ENCODE measurements at regions not wholly inside any gene's neighbourhood (a gene's known extent, or its start where the extent isn't known, plus 50 kb on each side); places are given as distances from the start of the nearest gene placed in this dataset.
"Not testable (repeated sequence)": the region's sequence is repeated elsewhere in the genome, so short reads cannot be mapped to it uniquely, and the experiment has no call there.

DNA sequence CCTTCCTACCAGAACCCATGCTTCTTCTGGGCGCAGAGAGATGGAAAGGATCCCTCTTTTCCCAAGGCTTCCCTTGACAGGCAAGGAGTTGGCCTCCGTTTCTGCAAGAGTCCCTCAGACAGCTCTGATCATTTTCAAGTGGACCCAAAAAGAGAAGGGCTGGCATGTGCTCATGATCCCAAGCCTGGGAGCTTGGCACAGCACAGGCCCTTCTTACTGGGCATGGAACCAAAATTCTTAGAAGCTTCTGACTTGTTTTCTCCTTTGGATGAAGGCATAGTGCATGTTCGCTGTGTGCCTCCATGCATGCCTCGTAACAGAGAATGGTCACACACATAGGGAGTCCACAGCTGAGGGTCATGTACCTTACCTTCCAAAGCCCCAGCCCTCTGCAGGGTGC, 449.6 kb downstream of the MIAT start:
- TF ChIP-seq POLR2AphosphoS5 (IDR thresholded peaks at IDR 0.05) (no peak), POLR2A (IDR thresholded peaks at IDR 0.05) (no peak)
- TF ChIP-seq, protein P1, sequence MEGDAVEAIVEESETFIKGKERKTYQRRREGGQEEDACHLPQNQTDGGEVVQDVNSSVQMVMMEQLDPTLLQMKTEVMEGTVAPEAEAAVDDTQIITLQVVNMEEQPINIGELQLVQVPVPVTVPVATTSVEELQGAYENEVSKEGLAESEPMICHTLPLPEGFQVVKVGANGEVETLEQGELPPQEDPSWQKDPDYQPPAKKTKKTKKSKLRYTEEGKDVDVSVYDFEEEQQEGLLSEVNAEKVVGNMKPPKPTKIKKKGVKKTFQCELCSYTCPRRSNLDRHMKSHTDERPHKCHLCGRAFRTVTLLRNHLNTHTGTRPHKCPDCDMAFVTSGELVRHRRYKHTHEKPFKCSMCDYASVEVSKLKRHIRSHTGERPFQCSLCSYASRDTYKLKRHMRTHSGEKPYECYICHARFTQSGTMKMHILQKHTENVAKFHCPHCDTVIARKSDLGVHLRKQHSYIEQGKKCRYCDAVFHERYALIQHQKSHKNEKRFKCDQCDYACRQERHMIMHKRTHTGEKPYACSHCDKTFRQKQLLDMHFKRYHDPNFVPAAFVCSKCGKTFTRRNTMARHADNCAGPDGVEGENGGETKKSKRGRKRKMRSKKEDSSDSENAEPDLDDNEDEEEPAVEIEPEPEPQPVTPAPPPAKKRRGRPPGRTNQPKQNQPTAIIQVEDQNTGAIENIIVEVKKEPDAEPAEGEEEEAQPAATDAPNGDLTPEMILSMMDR (IDR thresholded peaks at IDR 0.05) = no peak
- no peaks in the 10 kb centered on the region for H3K4me1 ChIP-seq (replicated peaks)
- H3K27ac ChIP-seq = peak overlapping the region in 1 of 2 donors; percentile 26
- 88% methylated on average over 4 of the region's 4 CpGs for WGBS
- no peaks in the 10 kb centered on the region for H3K27me3 ChIP-seq (replicated peaks; ENCODE audit: insufficient read depth)
- H3K4me3 ChIP-seq = no peak overlapping the region
- no peaks in the 10 kb centered on the region for H3K36me3 ChIP-seq
- intact Hi-C loops (cut with DNase I) = no loop called here
- no peaks in the 10 kb centered on the region for H3K9me3 ChIP-seq
- no peak for DNase-seq (ENCODE audit: low spot score)

DNA sequence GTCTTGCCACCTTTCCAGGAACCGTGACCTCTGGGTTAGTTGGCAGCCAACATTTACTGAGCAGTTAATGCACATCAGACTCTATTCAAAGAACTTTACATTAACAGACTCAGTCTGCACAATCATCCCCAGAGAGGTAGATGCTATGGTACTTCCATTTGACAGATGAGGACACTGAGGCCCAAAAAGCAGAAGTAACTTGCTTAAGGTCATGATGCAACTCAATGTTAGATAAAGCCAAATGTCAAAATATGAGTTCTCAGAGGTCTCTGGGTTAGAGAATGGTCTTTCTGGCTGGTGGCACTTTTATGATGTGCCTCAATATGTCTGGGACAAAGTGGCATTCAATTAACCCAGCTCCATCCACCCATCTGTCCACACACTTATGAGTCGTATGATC, 450.0 kb downstream of the MIAT start:
- no peak overlapping the region for H3K4me3 ChIP-seq
- H3K9me3 ChIP-seq = no peaks in the 10 kb centered on the region
- H3K4me1 ChIP-seq (replicated peaks) = no peaks in the 10 kb centered on the region
- TF ChIP-seq POLR2AphosphoS5 (IDR thresholded peaks at IDR 0.05) (no peak), POLR2A (IDR thresholded peaks at IDR 0.05) (no peak)
- TF ChIP-seq, protein P1 (IDR thresholded peaks at IDR 0.05) = no peak
- WGBS = 45% methylated on average over 2 of the region's 2 CpGs
- H3K27me3 ChIP-seq (replicated peaks; ENCODE audit: insufficient read depth) = no peaks in the 10 kb centered on the region
- intact Hi-C loops (cut with DNase I) = no loop called here
- H3K36me3 ChIP-seq = no peaks in the 10 kb centered on the region
- H3K27ac ChIP-seq = no peak overlapping the region
- no peak for DNase-seq (ENCODE audit: low spot score)

DNA sequence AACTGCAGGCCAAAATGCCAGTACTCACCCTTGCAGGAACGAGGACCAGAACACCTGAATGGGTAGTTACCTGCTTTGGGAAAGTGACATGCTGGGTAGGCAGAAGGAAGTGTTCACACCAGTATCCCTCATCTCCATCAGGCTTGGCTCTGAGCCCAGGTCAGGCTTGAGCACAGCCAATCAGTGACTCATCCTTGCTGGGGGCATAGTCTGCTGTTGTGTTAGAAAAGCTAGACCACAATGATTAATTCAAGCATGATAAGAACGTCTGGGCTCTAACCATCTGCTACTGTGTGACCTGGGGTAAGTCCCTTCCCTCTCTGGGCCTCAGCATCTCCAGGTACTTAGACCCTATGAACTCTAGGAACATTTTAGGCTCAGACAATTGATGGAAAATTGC, 450.4 kb downstream of the MIAT start:
- 53% methylated on average over 2 of the region's 2 CpGs for WGBS
- H3K27ac ChIP-seq = peak overlapping the region; percentile 9 to 41
- no peak overlapping the region for H3K4me3 ChIP-seq
- DNase-seq (ENCODE audit: low spot score) = no peak
- no peaks in the 10 kb centered on the region for H3K4me1 ChIP-seq (replicated peaks)
- H3K36me3 ChIP-seq = no peaks in the 10 kb centered on the region
- no peaks in the 10 kb centered on the region for H3K27me3 ChIP-seq (replicated peaks; ENCODE audit: insufficient read depth)
- intact Hi-C loops (cut with DNase I) = no loop called here
- H3K9me3 ChIP-seq = no peaks in the 10 kb centered on the region
- TF ChIP-seq POLR2AphosphoS5 (IDR thresholded peaks at IDR 0.05) = no peak
- TF ChIP-seq POLR2A (IDR thresholded peaks at IDR 0.05) = no peak
- TF ChIP-seq, protein P1 (IDR thresholded peaks at IDR 0.05) = no peak

DNA sequence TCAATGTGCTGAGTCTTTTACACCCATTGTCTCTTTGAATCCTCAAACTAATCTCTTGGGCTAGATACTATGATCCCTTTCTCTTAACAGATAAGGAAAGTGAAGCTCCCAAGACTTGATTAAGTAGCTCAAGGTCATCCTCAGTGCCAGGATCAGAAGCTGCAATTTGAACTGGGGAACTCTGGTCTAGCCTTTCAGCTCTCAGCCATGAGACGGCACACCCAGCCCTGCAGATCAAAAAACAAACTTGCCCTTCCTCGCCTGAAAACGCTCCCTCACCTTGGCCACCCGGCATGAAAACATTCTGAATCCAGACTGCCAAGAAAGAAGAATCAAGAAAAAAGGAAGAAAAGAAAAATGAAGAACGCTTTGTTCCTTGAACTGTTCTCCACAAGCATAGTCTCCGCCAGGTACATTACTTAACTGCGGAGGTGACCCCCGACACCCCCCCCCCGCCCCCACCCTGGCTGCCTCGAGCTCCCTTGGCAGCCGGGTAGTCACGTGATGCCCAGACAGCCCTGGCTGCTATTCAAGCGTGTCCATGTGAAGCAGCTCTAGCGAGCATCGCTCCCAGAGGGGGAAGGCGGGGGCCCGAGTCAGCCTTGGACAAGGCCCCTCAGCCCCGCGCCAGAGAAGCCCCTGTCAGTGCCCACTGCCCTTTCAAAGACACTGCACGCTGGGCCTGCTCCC, 451.2 kb downstream of the MIAT start:
- Histone ChIP-seq H3K27ac (peak overlapping the region; percentile 9 to 41), H3K36me3 (no peaks in the 10 kb centered on the region), H3K4me3 (no peak overlapping the region), H3K4me1 (replicated peaks) (no peaks in the 10 kb centered on the region), H3K27me3 (replicated peaks; ENCODE audit: insufficient read depth) (no peaks in the 10 kb centered on the region), H3K9me3 (no peaks in the 10 kb centered on the region)
- TF ChIP-seq POLR2A (IDR thresholded peaks at IDR 0.05) = no peak
- peak; percentile 49 for TF ChIP-seq POLR2AphosphoS5 (IDR thresholded peaks at IDR 0.05)
- WGBS = 13% methylated on average over 20 of the region's 20 CpGs
- no peak for DNase-seq (ENCODE audit: low spot score)
- intact Hi-C loops (cut with DNase I) = no loop called here

DNA sequence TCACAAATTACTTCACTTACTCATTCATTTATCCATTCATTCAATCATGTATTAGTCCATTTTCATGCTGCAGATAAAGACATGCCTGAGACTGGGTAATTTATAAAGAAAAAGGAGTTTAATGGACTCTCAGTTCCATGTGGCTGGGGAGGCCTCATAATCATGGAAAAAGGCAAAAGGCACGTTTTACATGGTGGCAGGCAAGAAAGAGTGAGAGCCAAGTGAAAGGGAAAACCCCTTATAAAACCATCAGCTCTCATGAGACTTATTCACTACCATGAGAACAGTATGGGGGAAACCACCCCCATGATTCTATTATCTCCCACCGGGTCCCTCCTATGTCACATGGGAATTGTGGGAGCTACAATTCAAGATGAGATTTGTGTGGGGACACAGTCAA, 452.0 kb downstream of the MIAT start:
- H3K4me1 ChIP-seq (replicated peaks); H3K4me3 ChIP-seq; intact Hi-C loops (cut with DNase I); H3K36me3 ChIP-seq; H3K9me3 ChIP-seq; H3K27me3 ChIP-seq (replicated peaks; ENCODE audit: insufficient read depth); DNase-seq (ENCODE audit: low spot score); H3K27ac ChIP-seq: not testable (repeated sequence)
- 65% methylated on average over 2 of the region's 2 CpGs for WGBS

Data from prostate gland (tissue), 2 donors.